ENCODE measurements at regions not wholly inside any gene's neighbourhood (a gene's known extent, or its start where the extent isn't known, plus 50 kb on each side); places are given as distances from the start of the nearest gene placed in this dataset.
"Not testable (repeated sequence)": the region's sequence is repeated elsewhere in the genome, so short reads cannot be mapped to it uniquely, and the experiment has no call there.

GRCh38 chr9:78704153-78704552 lies 407.2 kb downstream of the PSAT1 start:
- not testable (repeated sequence) for DNase-seq (ENCODE audit: insufficient read length, low spot score); FAIRE-seq

GRCh38 chr9:78707080-78707479 lies 410.2 kb downstream of the PSAT1 start:
- DNase-seq (ENCODE audit: insufficient read length, low spot score) = no peak

GRCh38 chr9:78707481-78707991 lies 410.6 kb downstream of the PSAT1 start:
- DNase-seq (ENCODE audit: insufficient read length, low spot score) (no peak), FAIRE-seq (no peak)

More at GRCh38 chr9:78707080-78707479, 410.2 kb downstream of the PSAT1 start:
- no peak for FAIRE-seq

- FAIRE-seq (no peak), DNase-seq (ENCODE audit: insufficient read length, low spot score) (no peak)
These were observed 416.1 kb downstream of the PSAT1 start for GRCh38 chr9:78712903-78713613.

- no peak for DNase-seq (ENCODE audit: insufficient read length, low spot score)
- FAIRE-seq = no peak
These were observed 416.9 kb downstream of the PSAT1 start for GRCh38 chr9:78713614-78714405.

- FAIRE-seq (no peak), DNase-seq (ENCODE audit: insufficient read length, low spot score) (no peak)
These were observed 417.7 kb downstream of the PSAT1 start for GRCh38 chr9:78714576-78714975.

- not testable (repeated sequence) for FAIRE-seq; DNase-seq (ENCODE audit: insufficient read length, low spot score)
These were observed 422.1 kb downstream of the PSAT1 start for GRCh38 chr9:78719029-78719428.

- FAIRE-seq = no peak
These were observed 428.0 kb downstream of the PSAT1 start for GRCh38 chr9:78724896-78725295.

GRCh38 chr9:78725503-78725902 lies 428.6 kb downstream of the PSAT1 start:
- DNase-seq (ENCODE audit: insufficient read length, low spot score) = no peak
- FAIRE-seq = no peak

More at GRCh38 chr9:78724896-78725295, 428.0 kb downstream of the PSAT1 start:
- no peak for DNase-seq (ENCODE audit: insufficient read length, low spot score)

- DNase-seq (ENCODE audit: insufficient read length, low spot score) = no peak
- FAIRE-seq = no peak
These were observed 448.4 kb downstream of the PSAT1 start for GRCh38 chr9:78745331-78745730.

- FAIRE-seq (no peak), DNase-seq (ENCODE audit: insufficient read length, low spot score) (no peak)
These were observed 449.1 kb downstream of the PSAT1 start for GRCh38 chr9:78746010-78746409.

- DNase-seq (ENCODE audit: insufficient read length, low spot score) = no peak
- no peak for FAIRE-seq
These were observed 456.1 kb downstream of the PSAT1 start for GRCh38 chr9:78753039-78753438.

GRCh38 chr9:78756813-78757510 lies 460.0 kb downstream of the PSAT1 start:
- DNase-seq (ENCODE audit: insufficient read length, low spot score) (no peak), FAIRE-seq (no peak)

GRCh38 chr9:78763424-78763823 lies 466.5 kb downstream of the PSAT1 start:
- DNase-seq (ENCODE audit: insufficient read length, low spot score) (no peak), FAIRE-seq (no peak)

GRCh38 chr9:78765861-78766260 lies 468.9 kb downstream of the PSAT1 start:
- no peak for FAIRE-seq
- DNase-seq (ENCODE audit: insufficient read length, low spot score) = no peak

GRCh38 chr9:78767490-78767889 lies 470.6 kb downstream of the PSAT1 start:
- FAIRE-seq (no peak), DNase-seq (ENCODE audit: insufficient read length, low spot score) (no peak)

- no peak for FAIRE-seq
- no peak for DNase-seq (ENCODE audit: insufficient read length, low spot score)
These were observed 472.8 kb downstream of the PSAT1 start for GRCh38 chr9:78769690-78770089.

GRCh38 chr9:78775211-78775610 lies 478.3 kb downstream of the PSAT1 start:
- FAIRE-seq = no peak
- no peak for DNase-seq (ENCODE audit: insufficient read length, low spot score)

- no peak for FAIRE-seq
- DNase-seq (ENCODE audit: insufficient read length, low spot score) = no peak
These were observed 478.9 kb downstream of the PSAT1 start for GRCh38 chr9:78775696-78776295.

GRCh38 chr9:78777747-78778146 lies 480.8 kb downstream of the PSAT1 start:
- DNase-seq (ENCODE audit: insufficient read length, low spot score) (no peak), FAIRE-seq (no peak)

- FAIRE-seq (no peak), DNase-seq (ENCODE audit: insufficient read length, low spot score) (no peak)
These were observed 481.4 kb downstream of the PSAT1 start for GRCh38 chr9:78778318-78778717.
